ENCODE measurements at regions not wholly inside any gene's neighbourhood (a gene's known extent, or its start where the extent isn't known, plus 50 kb on each side); places are given as distances from the start of the nearest gene placed in this dataset.

- Histone ChIP-seq H3K56ac (replicated peaks; ENCODE audit: insufficient read length, low read depth, low read length) (no peak overlapping the region), H2AFZ (ENCODE audit: low read length) (no peak overlapping the region), H3K79me2 (ENCODE audit: control insufficient read depth in 1 of 2, insufficient read depth in 2 of 2, low read length in 2 of 2) (no peaks in the 10 kb centered on the region), H3K9me3 (ENCODE audit: insufficient read depth in 2 of 2, low read depth in 1 of 2, low read length in 1 of 2) (no peaks in the 10 kb centered on the region), H4K5ac (ENCODE audit: insufficient read length, low read depth, low read length) (no peak overlapping the region), H3K9ac (replicated peaks in 1 of 4; ENCODE audit: extremely low read depth in 1 of 4, low read depth in 3 of 4, low read length in 3 of 4) (no peak overlapping the region), H3K4me3 (ENCODE audit: extremely low read depth in 1 of 4, insufficient read depth in 2 of 4, low read depth in 3 of 4, low read length in 4 of 4) (no peak overlapping the region), H3K27ac (ENCODE audit: low read depth, low read length) (no peak overlapping the region), H3K23ac (ENCODE audit: insufficient read length) (no peak overlapping the region), H3K27me3 (replicated peaks in 1 of 4; ENCODE audit: control insufficient read depth in 3 of 4, extremely low read depth in 1 of 4, insufficient read depth in 3 of 4, low read length in 3 of 4) (no peaks in the 10 kb centered on the region; a peak in 1 of 7 replicates), H3K4me2 (ENCODE audit: insufficient read depth in 1 of 2, low read depth in 2 of 2, low read length in 2 of 2) (no peak overlapping the region), H2BK5ac (ENCODE audit: low read depth, low read length) (no peak overlapping the region), H3K36me3 (ENCODE audit: control insufficient read depth in 2 of 4, insufficient read depth in 4 of 4, low read length in 3 of 4) (no peaks in the 10 kb centered on the region), H3K4me1 (replicated peaks in 1 of 4; ENCODE audit: control insufficient read depth in 3 of 4, insufficient read depth in 4 of 4, low read length in 3 of 4) (no peaks in the 10 kb centered on the region), H2BK120ac (replicated peaks; ENCODE audit: low read depth, low read length) (no peak overlapping the region), H3K14ac (ENCODE audit: insufficient read length) (no peak overlapping the region), H4K8ac (ENCODE audit: extremely low read depth, insufficient read depth, low read length) (no peak overlapping the region), H2BK15ac (ENCODE audit: low read length) (no peak overlapping the region), H2BK20ac (ENCODE audit: low read length) (no peak overlapping the region), H3K4ac (replicated peaks; ENCODE audit: insufficient read length, low read depth, low read length) (no peak overlapping the region), H4K91ac (replicated peaks; ENCODE audit: insufficient read length, low read length) (no peak overlapping the region), H3K18ac (ENCODE audit: extremely low read depth, low read length) (no peak overlapping the region), H3K79me1 (ENCODE audit: low read depth, low read length) (no peaks in the 10 kb centered on the region), H3K23me2 (ENCODE audit: low read depth, low read length) (no peaks in the 10 kb centered on the region), H2AK5ac (ENCODE audit: low read depth, low read length) (no peak overlapping the region), H4K20me1 (replicated peaks in 1 of 2; ENCODE audit: control insufficient read depth in 1 of 2, insufficient read depth in 2 of 2, low read length in 2 of 2) (no peaks in the 10 kb centered on the region), H2BK12ac (ENCODE audit: low read depth, low read length) (no peak overlapping the region)
- no peak for FAIRE-seq
- ChIA-PET POLR2A (ENCODE audit: partially characterized antibody) (no interaction called here), CTCF (ENCODE audit: partially characterized antibody) (no interaction called here)
- DNase-seq (ENCODE audit: low read depth in 1 of 2, low spot score in 2 of 2), result no peak
- TF ChIP-seq BCL11A (IDR thresholded peaks at IDR 0.05; ENCODE audit: low read depth in 2 of 2, low read length in 2 of 2), result no peak
- TF ChIP-seq CTBP2 (IDR thresholded peaks at IDR 0.05; ENCODE audit: borderline replicate concordance, insufficient read depth, insufficient read length, low read length), result no peak
- no peak for TF ChIP-seq SIX5 (IDR thresholded peaks at IDR 0.05; ENCODE audit: low read depth, low read length)
- TF ChIP-seq GTF2F1 (IDR thresholded peaks at IDR 0.05; ENCODE audit: borderline replicate concordance, low read depth, low read length), result no peak
- no peak for TF ChIP-seq KDM1A (IDR thresholded peaks at IDR 0.05; ENCODE audit: borderline replicate concordance, low read length)
- no peak for TF ChIP-seq CEBPB (IDR thresholded peaks at IDR 0.05; ENCODE audit: low read depth, low read length)
- no peak for TF ChIP-seq SIN3A (conservative IDR thresholded peaks at IDR 0.05 in 1 of 2, IDR thresholded peaks at IDR 0.05 in 1 of 2; ENCODE audit: low read depth in 1 of 2, low read length in 2 of 2)
- TF ChIP-seq, protein P1, sequence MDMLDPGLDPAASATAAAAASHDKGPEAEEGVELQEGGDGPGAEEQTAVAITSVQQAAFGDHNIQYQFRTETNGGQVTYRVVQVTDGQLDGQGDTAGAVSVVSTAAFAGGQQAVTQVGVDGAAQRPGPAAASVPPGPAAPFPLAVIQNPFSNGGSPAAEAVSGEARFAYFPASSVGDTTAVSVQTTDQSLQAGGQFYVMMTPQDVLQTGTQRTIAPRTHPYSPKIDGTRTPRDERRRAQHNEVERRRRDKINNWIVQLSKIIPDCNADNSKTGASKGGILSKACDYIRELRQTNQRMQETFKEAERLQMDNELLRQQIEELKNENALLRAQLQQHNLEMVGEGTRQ (IDR thresholded peaks at IDR 0.05; ENCODE audit: low read length), result no peak
- TF ChIP-seq MAX (IDR thresholded peaks at IDR 0.05), result no peak
- no peak for TF ChIP-seq YY1 (IDR thresholded peaks at IDR 0.05; ENCODE audit: low read depth, low read length)
- TF ChIP-seq SAP30 (IDR thresholded peaks at IDR 0.05; ENCODE audit: insufficient read depth, insufficient replicate concordance, low read length), result no peak
- TF ChIP-seq ASH2L (IDR thresholded peaks at IDR 0.05; ENCODE audit: low read length), result no peak
- no peak for TF ChIP-seq JUN (IDR thresholded peaks at IDR 0.05; ENCODE audit: low read depth, low read length)
- no peak for TF ChIP-seq RAD21 (IDR thresholded peaks at IDR 0.05 in 1 of 2, conservative IDR thresholded peaks at IDR 0.05 in 1 of 2; ENCODE audit: low read depth in 2 of 2, low read length in 2 of 2)
Observed at GRCh38 chr6:19375613-19376012, 461.6 kb upstream of the ID4 start.

All from H1 (cell line).